Activated CD4-positive, alpha-beta memory T cell treated with anti-CD3 and anti-CD28 coated beads for 36 hours (primary cell): ENCODE measurements at regions not wholly inside any gene's neighbourhood (a gene's known extent, or its start where the extent isn't known, plus 50 kb on each side); places are given as distances from the start of the nearest gene placed in this dataset.

Experiments
- CTCF ChIA-PET: fragments of 350-600 bp; sonication (Branson Sonifier 250); formaldehyde crosslinking; loops from one replicate; lab custom pipeline; 2021; ENCODE audit warnings: antibody characterized with exemption, inconsistent platforms; lab: Charles Lee
- POLR2A ChIA-PET: fragments of 350-600 bp; sonication (Branson Sonifier 250); formaldehyde crosslinking; loops from one replicate; lab custom pipeline; 2021; ENCODE audit warnings: antibody characterized with exemption; lab: Charles Lee
- DNase-seq: peaks from one replicate; pipeline ENCODE4 v3.0.0-alpha.2; 2020
- H3K27ac Mint-ChIP-seq: one replicate; pipeline ENCODE4 v1.8.0; 2021; ENCODE audit warnings: mixed read lengths
- H3K27me3 Mint-ChIP-seq: one replicate; pipeline ENCODE4 v1.8.0; 2021; ENCODE audit warnings: mixed read lengths
- H3K36me3 Mint-ChIP-seq: one replicate; pipeline ENCODE4 v1.8.0; 2021; ENCODE audit warnings: mixed read lengths
- H3K4me1 Mint-ChIP-seq: one replicate; pipeline ENCODE4 v1.8.0; 2021; ENCODE audit warnings: low read depth, mixed read lengths
- H3K4me3 Mint-ChIP-seq: one replicate; pipeline ENCODE4 v1.8.0; 2021; ENCODE audit warnings: mild to moderate bottlenecking, mixed read lengths
- H3K9me3 Mint-ChIP-seq: one replicate; pipeline ENCODE4 v1.8.0; 2021; ENCODE audit warnings: mixed read lengths
- intact Hi-C: fragments of 100-400 bp; cut with micrococcal nuclease; formaldehyde crosslinking; loops from one replicate; pipeline ENCODE4 v1.15.1; 2023

DNA sequence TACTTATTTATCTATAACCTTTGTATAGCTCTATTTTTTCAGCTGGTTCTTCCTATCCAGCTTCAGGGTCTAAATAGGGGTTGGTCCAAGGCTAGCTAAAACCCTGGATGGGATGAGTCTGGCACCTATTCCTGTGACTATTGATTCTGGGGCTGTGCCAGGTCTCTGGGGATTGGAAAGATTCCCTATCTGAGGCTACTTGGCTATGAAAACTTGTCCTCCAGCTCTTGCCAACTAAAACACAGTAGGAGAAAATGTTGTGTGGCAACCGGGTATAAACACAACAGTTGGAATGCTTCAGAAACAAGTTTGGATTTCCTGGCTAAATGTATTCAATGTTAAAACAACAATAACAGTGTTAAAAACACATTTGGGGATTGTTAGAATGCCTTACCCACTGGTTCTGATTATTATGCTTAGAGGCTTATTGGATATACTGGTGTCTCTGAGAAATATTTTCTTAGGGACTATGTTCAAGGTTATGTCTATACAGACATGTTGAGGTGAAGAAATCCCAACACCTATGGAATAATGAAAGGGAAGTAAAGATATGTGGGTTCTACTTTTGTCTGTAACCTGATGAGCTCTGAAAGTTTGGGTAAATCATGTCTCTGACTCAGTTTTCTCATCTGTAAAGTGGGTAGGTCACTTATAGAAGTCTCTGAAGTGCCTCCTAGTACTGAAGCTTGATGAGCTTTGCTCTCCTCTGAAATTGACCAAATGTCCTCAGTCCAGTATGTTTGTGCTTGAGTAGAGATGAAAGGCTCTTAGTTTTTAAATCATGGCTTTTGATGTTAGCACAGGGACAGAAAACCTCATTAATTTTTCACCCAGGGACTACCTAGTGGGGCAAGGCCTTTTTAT lies 460.7 kb downstream of the MTX2 start:
- ChIA-PET POLR2A (no interaction called here), CTCF (no interaction called here)
- H3K27me3 Mint-ChIP-seq: no peaks in the 10 kb centered on the region
- DNase-seq: no peak
- H3K36me3 Mint-ChIP-seq: no peaks in the 10 kb centered on the region
- H3K27ac Mint-ChIP-seq: no peak overlapping the region
- no peak overlapping the region for H3K4me3 Mint-ChIP-seq
- intact Hi-C loops: no loop called here
- H3K4me1 Mint-ChIP-seq: no peaks in the 10 kb centered on the region
- H3K9me3 Mint-ChIP-seq: no peaks in the 10 kb centered on the region

DNA sequence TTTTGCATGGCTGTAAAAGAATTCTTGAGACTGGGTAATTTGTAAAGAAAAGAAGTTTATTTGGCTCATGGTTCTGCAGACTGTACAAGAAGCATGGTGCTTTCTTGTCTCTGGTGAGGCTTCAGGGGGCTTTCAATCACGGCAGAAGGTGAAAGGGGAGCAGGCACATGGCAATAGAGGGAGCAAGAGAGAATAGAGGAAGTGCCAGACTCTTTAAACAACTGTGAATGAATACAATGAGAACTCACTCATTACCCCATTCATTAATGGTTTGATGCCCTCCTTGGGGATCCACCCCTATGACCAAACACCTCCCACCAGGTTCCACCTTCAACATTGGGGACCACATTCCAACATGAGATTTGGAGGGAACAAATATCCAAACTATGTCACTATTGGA lies 463.5 kb downstream of the MTX2 start:
- Mint-ChIP-seq H3K9me3 (no peaks in the 10 kb centered on the region), H3K27me3 (peaks cover 2% of the 10 kb centered on the region), H3K27ac (no peak overlapping the region), H3K4me3 (no peak overlapping the region), H3K36me3 (no peaks in the 10 kb centered on the region), H3K4me1 (no peaks in the 10 kb centered on the region)
- intact Hi-C loops: no loop called here
- CTCF ChIA-PET: no interaction called here
- POLR2A ChIA-PET: no interaction called here
- DNase-seq: no peak

DNA sequence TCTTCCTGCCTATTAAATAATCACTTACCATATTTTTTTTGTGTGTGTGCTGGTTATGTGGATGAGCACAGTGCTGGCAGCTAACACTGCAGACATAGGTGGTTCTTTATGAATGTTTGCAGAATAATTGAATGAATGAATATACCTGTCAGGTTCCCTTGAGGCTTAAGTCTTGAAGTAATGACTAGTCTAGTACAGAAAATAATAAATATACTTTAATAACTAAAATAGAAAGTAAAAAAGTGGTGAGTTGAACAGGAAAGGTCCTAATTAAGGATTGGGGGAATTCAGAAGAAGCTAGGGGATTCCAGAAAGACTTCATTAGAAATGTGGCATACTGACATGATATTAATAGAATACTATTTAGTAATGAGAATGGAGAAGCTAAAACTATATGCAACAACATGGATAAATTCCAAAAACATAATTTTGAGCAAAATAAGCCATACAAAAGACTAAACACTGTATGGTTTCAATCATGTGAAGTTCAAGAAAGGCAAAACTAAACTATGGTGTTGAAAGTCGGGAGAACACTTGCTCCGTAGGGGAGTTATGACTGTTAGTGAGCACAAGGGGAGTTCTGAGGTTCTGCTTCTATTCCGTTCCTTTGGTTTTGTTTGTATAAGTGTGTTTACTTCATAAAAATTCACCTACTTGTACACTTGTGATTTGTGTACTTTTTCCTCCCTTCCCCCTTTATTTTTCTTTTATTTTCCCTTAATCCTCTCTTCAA lies 464.6 kb downstream of the MTX2 start:
- H3K36me3 Mint-ChIP-seq: no peaks in the 10 kb centered on the region
- POLR2A ChIA-PET: no interaction called here
- no peaks in the 10 kb centered on the region for H3K9me3 Mint-ChIP-seq
- intact Hi-C loops: no loop called here
- peaks cover 2% of the 10 kb centered on the region for H3K27me3 Mint-ChIP-seq
- no peaks in the 10 kb centered on the region for H3K4me1 Mint-ChIP-seq
- no peak overlapping the region for H3K27ac Mint-ChIP-seq
- H3K4me3 Mint-ChIP-seq: no peak overlapping the region
- CTCF ChIA-PET: no interaction called here
- DNase-seq: no peak

DNA sequence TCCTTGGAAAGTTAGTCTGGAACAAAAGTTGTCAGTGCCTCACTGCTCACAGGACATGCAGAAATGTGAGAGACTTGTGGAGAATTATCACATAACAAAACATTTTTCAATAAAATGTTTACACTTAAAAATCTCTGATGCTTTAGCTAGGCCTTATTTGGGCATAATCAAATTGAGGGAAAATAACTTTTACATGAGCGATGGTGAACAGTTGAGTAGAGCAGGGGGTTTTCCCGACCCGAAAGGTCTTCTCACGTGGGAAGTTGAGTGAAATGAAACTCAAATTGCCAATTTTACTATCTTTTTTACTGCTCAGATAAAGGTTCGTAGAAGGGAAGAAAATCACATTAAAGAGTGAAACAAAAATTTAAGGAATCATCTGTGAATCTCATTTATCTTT lies 465.6 kb downstream of the MTX2 start:
- POLR2A ChIA-PET: no interaction called here
- no peaks in the 10 kb centered on the region for H3K36me3 Mint-ChIP-seq
- no peaks in the 10 kb centered on the region for H3K4me1 Mint-ChIP-seq
- H3K27ac Mint-ChIP-seq: no peak overlapping the region
- intact Hi-C loops: no loop called here
- no peaks in the 10 kb centered on the region for H3K9me3 Mint-ChIP-seq
- peaks cover 3% of the 10 kb centered on the region for H3K27me3 Mint-ChIP-seq
- no peak overlapping the region for H3K4me3 Mint-ChIP-seq
- CTCF ChIA-PET: no interaction called here
- DNase-seq: no peak

DNA sequence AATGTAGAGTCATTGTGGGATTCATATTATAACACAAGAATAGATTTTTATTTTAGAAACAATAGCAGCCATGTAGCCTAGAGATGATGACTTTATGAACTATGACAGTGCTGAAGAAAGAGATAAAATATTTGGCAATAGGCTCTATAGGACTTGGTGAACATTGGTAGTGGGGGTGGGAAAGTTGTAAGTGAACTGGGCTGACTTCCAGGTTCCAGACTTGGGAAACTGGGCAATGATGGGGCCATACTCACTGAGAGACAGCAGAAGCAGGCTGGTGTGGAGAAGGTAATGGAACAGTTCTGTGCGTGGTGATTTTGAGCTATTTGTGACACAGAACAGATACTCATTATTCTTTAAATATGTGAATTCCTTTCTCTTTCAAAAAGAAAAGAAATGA lies 470.3 kb upstream of the HNRNPA3 start:
- Mint-ChIP-seq H3K27me3 (peaks cover 6% of the 10 kb centered on the region), H3K27ac (no peak overlapping the region), H3K4me3 (no peak overlapping the region), H3K4me1 (peaks cover 3% of the 10 kb centered on the region), H3K36me3 (no peaks in the 10 kb centered on the region), H3K9me3 (no peaks in the 10 kb centered on the region)
- no peak for DNase-seq
- intact Hi-C loops: no loop called here
- ChIA-PET CTCF (no interaction called here), POLR2A (no interaction called here)

DNA sequence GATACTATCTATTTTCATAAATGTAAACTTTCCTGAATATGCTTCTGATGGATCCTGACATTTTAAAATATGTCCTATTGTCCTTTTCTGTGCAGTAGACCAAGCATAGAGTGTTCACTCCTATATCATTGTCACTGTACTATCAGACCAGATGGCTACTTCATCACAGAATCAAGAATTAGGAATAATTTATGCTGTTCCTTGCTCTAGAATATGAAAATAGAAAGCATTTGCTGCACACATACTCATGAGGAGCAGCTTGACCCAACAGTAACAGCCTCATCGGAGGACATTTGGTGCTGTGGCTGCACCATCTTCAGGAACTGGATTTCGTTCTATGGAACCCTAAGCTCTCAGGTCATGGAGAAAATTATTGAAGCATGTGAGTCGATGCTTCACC lies 468.9 kb upstream of the HNRNPA3 start:
- POLR2A ChIA-PET: no interaction called here
- Mint-ChIP-seq H3K27me3 (peaks cover 4% of the 10 kb centered on the region), H3K9me3 (no peaks in the 10 kb centered on the region), H3K36me3 (no peaks in the 10 kb centered on the region), H3K4me3 (no peak overlapping the region), H3K27ac (no peak overlapping the region), H3K4me1 (peaks cover 3% of the 10 kb centered on the region)
- no peak for DNase-seq
- CTCF ChIA-PET: no interaction called here
- intact Hi-C loops: no loop called here

DNA sequence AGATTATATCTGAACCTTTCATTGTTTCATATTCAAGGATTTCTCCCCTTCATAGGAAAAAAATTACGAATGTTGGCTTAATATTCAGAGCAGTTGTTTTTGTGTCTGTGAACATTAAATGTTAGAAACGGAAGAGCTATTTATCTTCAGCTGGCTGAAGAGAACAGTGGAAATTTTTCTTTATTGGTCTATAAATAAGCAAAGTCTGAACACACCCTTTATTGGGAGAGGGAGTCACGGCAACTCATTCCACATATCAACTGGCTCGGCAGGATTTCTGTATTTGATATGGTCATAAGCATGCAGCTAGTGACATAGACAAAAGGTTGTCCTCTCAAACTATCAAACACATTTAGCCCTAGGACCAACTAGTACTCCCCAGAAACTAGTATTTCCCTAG lies 468.4 kb upstream of the HNRNPA3 start:
- Mint-ChIP-seq H3K27me3 (peaks cover 4% of the 10 kb centered on the region), H3K27ac (no peak overlapping the region), H3K4me1 (peaks cover 3% of the 10 kb centered on the region), H3K36me3 (no peaks in the 10 kb centered on the region), H3K9me3 (no peaks in the 10 kb centered on the region), H3K4me3 (no peak overlapping the region)
- intact Hi-C loops: no loop called here
- CTCF ChIA-PET: no interaction called here
- no peak for DNase-seq
- POLR2A ChIA-PET: no interaction called here

DNA sequence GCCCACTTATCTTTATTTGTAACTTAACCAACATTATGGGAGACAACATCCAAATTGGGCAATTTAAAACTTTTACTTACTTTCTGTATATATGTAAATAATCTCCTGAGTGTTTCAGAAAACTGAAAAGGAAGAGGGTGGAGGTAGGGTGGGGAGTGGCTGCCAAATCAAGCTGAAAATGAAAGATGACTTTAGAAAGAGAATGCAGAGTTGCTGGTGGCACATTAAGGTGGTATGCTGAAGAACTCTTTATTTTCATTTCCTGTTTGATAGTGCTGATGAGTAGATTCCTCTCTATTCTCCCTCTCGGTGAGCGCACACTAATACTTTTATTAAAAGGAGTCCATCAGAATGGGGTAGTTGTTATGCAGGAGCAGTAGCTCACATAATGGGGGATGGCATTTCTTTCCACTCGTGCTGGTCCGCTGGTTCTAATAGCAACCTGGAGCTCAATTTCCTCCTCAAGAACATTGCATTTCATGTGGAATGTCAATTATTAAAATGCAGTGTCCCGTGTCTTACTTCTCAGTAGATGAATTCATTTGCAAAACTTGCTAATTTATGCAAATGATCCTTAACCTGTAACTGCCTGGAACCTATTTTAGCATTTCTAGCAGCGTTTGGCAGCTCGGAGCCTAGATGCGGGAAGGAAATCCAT lies 466.9 kb upstream of the HNRNPA3 start:
- intact Hi-C loops: no loop called here
- Mint-ChIP-seq H3K9me3 (no peaks in the 10 kb centered on the region), H3K36me3 (no peaks in the 10 kb centered on the region), H3K4me1 (peaks cover 3% of the 10 kb centered on the region), H3K27me3 (peaks cover 2% of the 10 kb centered on the region), H3K4me3 (no peak overlapping the region), H3K27ac (no peak overlapping the region)
- CTCF ChIA-PET: interaction anchor here (1.3 kb wide), 1 partner anchor 69 kb away, joined by 4 read pairs; no protein-coding TSS in a partner anchor
- POLR2A ChIA-PET: no interaction called here
- DNase-seq: no peak

DNA sequence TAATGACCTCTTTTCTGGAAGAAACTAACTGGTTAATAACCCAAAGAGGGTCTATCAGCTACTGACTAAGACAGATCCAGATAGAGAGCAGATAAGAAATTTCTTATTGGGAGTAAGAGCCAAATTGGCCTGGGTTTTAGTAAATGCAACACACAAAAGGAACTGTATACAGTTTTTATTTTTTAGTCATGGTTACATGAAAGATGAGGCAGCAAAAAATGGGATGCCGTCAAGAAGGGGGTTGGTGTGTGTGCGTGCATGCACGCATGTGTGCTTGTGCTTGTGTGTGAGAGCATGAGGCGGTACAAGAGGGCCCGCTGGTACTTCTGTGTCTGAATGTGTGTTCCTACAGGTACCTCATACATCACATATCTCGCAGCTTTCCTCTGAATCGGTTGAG lies 466.2 kb upstream of the HNRNPA3 start:
- no peak overlapping the region for H3K4me3 Mint-ChIP-seq
- DNase-seq: no peak
- ChIA-PET POLR2A (no interaction called here), CTCF (interaction anchor here (0.7 to 1.3 kb wide), 2 partner anchors 68 to 1823 kb away, joined by 3 to 4 read pairs; no protein-coding TSS in a partner anchor)
- peaks cover 3% of the 10 kb centered on the region for H3K4me1 Mint-ChIP-seq
- no peaks in the 10 kb centered on the region for H3K9me3 Mint-ChIP-seq
- H3K27me3 Mint-ChIP-seq: no peaks in the 10 kb centered on the region
- no peak overlapping the region for H3K27ac Mint-ChIP-seq
- intact Hi-C loops: no loop called here
- no peaks in the 10 kb centered on the region for H3K36me3 Mint-ChIP-seq

DNA sequence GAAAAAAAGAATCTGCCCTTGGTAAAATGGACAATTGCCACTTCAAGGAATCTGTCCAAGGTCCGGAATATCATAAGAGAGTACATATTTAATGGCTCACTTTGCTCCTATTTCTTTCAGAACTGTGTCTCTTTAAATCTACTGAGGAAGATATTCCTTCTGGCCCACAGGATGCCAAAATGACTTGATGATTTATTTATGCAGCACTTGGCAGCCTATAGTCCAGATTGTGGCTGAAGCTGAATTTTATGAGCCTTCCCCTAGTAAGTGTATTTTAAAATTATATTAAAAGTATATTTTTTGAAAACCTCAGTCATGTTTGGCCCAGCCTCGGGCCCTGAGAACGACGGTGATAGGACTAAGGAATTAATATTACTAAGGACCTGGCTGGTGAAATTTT lies 465.1 kb upstream of the HNRNPA3 start:
- H3K4me1 Mint-ChIP-seq: peaks cover 3% of the 10 kb centered on the region
- H3K4me3 Mint-ChIP-seq: no peak overlapping the region
- POLR2A ChIA-PET: no interaction called here
- DNase-seq: no peak
- intact Hi-C loops: no loop called here
- H3K27ac Mint-ChIP-seq: no peak overlapping the region
- CTCF ChIA-PET: no interaction called here
- no peaks in the 10 kb centered on the region for H3K9me3 Mint-ChIP-seq
- H3K36me3 Mint-ChIP-seq: no peaks in the 10 kb centered on the region
- H3K27me3 Mint-ChIP-seq: no peaks in the 10 kb centered on the region

DNA sequence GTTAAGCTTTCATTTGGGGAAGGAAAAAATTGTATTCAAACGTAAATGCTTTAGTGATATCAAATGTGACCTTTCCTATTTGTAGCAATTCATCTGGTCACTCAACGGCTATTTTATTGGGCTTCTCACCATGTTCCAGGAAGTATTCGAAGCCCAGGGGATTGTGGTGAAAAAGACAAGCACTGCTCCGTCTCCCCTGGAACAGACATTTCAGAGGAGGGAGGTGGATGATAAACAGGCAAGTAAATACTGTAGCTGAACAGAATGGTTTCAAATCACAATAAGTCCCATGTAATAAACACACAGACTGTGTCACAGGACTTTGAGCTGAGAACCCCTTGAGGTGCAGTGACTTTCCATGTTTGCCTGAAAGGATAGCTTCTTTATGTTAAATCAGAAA lies 464.7 kb upstream of the HNRNPA3 start:
- POLR2A ChIA-PET: no interaction called here
- H3K4me1 Mint-ChIP-seq: peaks cover 3% of the 10 kb centered on the region

DNA sequence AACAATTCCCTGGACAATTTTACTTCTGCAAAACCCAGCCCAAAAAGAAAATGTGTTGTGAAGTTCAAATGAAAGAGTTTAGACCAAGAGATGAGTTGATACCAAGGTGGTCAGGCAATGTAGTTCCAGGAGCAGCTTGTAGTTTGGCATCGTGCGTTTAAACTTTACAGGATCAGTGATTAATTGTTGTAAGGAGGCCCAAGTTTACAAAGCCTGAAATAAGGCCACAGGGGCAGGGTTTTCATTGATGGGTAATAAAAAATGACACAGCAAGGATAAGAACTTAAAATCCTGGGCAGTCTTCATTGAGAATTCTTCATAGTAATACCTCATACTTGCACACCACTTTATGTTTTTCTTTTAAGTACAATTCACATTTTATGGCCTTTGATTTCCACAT lies 463.9 kb upstream of the HNRNPA3 start:
- no peak for DNase-seq
- CTCF ChIA-PET: no interaction called here
- no peaks in the 10 kb centered on the region for H3K27me3 Mint-ChIP-seq
- no peaks in the 10 kb centered on the region for H3K36me3 Mint-ChIP-seq
- intact Hi-C loops: no loop called here
- POLR2A ChIA-PET: no interaction called here
- H3K9me3 Mint-ChIP-seq: no peaks in the 10 kb centered on the region
- H3K4me1 Mint-ChIP-seq: peaks cover 3% of the 10 kb centered on the region
- H3K27ac Mint-ChIP-seq: no peak overlapping the region
- H3K4me3 Mint-ChIP-seq: no peak overlapping the region

More for the DNA sequence above, 464.7 kb upstream of the HNRNPA3 start:
- H3K9me3 Mint-ChIP-seq: no peaks in the 10 kb centered on the region
- intact Hi-C loops: no loop called here
- DNase-seq: no peak
- H3K36me3 Mint-ChIP-seq: no peaks in the 10 kb centered on the region
- CTCF ChIA-PET: no interaction called here
- no peak overlapping the region for H3K27ac Mint-ChIP-seq
- H3K4me3 Mint-ChIP-seq: no peak overlapping the region
- no peaks in the 10 kb centered on the region for H3K27me3 Mint-ChIP-seq
